ENCODE measurements at regions not wholly inside any gene's neighbourhood (a gene's known extent, or its start where the extent isn't known, plus 50 kb on each side); places are given as distances from the start of the nearest gene placed in this dataset.

- TF ChIP-seq CTCF (IDR thresholded peaks at IDR 0.05) (no peak), POLR2A (IDR thresholded peaks at IDR 0.05; ENCODE audit: low read depth) (no peak), POLR2AphosphoS5 (IDR thresholded peaks at IDR 0.05) (no peak)
Observed at GRCh38 chr12:127170226-127171180, 1096.5 kb upstream of the TMEM132C start.
